HG02759 (cell line): ENCODE measurements at regions not wholly inside any gene's neighbourhood (a gene's known extent, or its start where the extent isn't known, plus 50 kb on each side); places are given as distances from the start of the nearest gene placed in this dataset.
"Not testable (repeated sequence)": the region's sequence is repeated elsewhere in the genome, so short reads cannot be mapped to it uniquely, and the experiment has no call there.

Experiments
- ATAC-seq: cut with Tn5 transposase; IDR thresholded peaks from one replicate; pipeline ENCODE4 v1.9.1; 2021; ENCODE audit warnings: mild to moderate bottlenecking, moderate library complexity; ENCODE audit not compliant: unreplicated experiment

DNA sequence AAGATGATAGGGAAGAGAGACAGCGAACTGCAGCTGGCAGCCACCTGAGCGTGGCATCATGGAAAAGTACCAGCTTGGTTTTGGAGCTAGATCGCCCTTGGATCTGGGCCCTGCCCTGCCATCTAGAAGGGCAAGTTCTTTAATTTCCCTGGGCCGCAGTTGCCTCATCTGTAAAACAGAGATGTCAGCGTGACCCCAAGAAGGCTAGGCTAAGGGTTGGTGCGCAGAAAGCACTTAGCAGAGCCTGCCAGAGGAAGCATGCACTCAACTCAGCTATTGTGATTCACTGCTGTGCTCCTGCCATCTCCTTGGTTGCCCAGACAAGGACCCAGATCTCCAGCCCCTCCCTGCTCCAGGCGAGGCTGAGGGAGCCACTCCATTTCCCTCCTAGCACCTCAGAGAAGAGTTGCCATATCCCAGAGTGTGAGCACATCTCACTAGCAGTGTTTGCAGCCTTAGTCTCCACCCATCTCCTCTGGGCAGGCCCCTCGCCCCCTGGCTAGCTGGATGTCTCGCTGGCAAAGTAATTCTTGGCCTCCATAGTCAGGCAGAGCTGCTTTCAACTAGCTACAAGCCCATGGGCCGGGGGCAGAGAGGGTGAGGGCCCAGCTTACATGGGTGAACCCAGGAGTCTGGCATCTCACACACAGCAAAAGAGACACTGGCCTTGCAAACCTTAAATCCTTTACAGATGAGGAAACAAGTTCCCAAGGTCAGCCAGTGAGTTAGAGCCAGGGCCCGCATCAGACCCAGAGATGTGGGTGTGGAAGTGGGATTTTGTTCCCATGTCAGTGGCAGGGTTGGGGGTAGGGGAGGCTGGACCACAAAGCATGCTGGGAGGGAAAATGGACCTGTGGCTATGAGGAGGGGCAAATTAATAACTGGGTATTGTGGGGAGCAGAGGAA lies 280.7 kb upstream of the TLE3 start:
- ATAC-seq, result no peak

DNA sequence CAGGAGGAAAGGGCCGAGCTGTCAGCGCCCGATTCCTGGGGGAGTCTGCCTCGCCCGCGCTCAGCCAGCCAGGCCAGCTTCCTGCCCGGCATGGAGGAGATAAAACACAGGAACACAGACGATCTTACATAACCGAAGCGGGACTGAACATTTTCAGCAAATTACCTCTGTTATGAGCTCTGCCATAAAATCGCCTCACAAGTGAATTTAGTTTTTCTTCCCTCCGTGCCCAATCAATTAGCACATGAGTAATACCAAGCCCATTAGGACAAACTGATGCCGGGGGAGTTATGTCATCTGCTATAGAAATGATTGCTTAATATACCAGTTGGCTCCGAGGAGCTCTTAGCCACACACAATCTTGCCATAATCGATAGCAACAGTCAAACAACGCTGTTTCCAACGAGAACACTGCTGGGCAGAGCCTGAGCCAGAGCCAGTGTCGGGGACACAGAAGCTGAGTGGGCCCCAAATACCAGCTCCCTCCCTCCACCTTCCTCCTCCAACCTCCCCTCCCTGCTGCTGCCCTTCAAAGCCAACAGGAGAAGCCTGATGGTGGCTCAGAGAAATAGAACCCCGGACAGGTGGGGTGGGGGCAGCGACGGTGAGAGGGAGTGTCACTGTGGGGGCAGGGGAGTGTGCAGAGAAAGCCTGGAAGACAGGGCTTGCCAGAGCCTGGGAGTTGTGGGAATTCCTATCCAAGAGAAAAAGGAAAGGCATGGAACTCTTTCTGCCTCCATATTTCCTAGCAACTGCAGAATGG lies 279.4 kb upstream of the TLE3 start:
- ATAC-seq, result no peak

DNA sequence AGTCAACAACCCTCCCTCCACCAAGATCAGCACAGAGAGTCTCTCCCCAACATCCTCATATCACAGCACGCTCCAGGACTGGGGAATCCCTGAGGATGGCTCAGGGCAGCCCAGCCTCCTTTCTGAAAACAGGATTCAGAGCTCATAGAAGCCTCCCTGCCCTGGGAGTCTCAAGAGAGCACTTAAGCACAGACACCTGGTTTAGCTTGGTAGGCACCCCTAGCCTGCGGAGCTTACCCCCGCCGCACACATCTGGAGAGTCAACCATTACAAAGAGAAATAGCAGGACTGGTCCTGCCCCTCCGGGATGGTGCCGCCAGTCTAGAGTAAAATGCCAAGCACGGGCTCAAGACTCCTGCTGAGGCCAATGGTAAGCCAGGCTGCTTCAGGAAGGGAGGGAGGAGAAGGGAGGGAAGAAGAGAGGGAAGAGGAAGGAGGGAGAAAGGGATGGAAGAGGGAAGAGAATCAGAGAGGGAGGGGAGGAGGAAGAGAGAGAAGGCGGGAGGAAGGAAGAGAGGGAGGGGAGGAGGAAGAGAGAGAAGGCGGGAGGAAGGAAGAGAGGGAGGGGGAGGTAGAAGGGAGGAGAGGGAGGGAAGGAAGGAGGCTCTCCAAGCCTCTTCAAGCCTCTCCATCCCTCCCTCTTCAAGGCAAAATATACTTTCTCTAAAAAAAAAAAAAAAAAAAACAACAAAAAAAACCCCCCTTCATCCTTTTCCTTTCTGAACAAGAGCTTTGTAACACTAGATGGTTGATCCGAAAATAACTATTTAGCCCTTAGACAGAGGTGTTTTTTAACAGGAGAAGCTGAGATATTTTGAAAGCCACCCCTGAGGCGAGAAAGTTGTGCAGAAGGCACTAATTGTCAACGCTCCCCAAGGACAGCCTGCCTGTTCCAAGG lies 278.6 kb upstream of the TLE3 start:
- ATAC-seq, result no peak

DNA sequence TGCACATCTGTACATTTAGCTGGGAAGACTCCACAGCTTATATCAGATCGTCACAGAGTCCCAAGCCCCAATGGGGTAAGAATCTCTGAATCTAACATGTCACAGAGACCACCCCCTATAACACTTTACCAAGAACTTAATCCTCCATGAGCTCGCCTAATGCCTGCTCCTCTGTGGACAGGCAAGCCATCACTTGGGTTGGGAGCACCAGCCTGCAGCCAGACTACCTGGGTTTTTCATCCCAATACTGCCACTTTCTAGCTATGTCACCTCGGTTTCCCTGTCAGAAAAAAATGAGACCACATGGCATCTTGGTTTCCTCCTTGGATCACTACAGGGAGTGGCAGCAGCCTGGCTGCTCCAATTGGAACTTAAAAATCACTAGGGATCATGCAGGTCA lies 277.9 kb upstream of the TLE3 start:
- ATAC-seq, result no peak

DNA sequence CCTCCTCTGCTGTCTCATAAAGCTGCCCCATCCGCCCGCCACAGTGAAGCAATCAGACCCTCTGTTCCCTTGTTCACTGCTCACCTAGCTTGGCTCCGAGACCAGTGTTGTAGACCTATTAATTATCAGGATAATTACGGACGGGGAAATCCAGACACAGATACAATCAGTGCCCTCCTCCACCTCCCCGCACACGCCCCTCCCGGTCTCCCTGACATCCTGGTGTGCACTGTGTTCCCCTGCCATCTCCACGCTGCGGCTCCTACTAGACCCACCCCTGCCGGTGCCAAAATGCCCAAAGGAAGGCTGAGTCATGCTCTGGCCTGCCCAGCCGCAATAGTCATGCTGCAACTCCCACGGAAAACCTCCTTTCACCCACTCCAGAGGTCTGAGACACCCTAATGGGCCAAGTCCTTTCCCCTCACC lies 277.3 kb upstream of the TLE3 start:
- ATAC-seq, result no peak

DNA sequence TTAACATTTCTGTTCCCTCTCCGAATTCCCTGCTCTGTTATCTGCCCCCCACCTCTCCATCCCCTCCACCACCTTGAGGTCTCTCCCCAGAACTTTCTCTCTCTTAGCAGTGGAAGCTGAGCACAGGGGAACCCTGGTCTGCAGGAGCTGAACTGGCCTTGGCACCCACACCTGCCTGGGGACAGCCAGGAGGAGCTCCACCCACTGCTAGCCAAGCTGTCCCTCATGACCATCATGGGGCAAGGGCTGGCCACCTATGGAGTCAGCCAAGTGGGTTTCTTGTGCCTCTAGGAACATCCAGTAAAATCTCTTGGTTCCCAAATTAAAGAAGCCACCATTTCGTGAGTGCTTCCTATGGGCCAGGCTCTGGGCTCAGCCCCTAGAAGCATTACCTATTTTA lies 276.4 kb upstream of the TLE3 start:
- ATAC-seq, result no peak

DNA sequence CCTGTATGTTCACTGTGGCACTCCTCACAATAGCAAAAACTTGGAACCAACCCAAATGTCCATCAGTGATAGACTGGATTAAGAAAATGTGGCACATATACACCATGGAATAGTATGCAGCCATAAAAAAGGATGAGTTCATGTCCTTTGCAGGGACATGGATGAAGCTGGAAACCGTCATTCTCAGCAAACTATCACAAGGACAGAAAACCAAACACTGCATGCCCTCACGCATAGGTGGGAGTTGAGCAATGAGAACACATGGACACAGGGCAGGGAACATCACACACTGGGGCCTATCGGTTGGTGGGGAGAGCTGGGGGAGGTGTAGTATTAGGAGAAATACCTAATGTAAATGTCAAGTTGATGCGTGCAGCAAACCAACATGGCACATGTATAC lies 275.7 kb upstream of the TLE3 start:
- ATAC-seq, result not testable (repeated sequence)

DNA sequence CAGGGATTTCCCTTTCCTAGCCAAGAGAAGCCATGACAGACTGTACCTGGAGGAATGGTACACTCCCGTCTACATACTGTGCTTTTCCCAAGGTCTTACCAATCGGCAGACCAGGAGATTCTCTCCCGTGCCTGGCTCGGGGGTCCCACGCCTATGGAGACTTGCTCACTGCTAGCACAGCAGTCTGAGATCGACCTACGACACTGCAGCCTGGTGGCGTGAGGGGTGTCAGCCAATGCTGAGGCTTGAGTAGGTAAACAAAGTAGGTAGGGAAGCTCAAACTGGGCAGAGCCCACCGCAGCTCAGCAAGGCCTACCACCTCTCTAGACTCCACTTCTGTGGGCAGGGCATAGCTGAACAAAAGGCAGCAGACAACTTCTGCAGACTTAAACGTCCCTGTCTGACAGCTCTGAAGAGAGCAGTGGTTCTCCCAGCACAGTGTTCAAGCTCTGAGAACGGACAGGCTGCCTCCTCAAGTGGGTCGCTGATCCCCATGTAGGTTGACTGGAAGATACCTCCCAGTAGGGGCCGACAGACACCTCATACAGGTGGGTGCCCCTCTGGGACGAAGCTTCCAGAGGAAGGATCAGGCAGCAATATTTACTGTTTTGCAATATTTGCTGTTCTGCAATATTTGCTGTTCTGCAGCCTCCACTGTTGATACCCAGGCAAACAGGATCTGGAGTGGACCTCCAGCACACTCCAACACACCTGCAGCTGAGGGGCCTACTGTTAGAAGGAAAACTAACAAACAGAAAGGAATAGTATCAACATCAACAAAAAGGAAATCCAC lies 270.4 kb upstream of the TLE3 start:
- ATAC-seq, result not testable (repeated sequence)

DNA sequence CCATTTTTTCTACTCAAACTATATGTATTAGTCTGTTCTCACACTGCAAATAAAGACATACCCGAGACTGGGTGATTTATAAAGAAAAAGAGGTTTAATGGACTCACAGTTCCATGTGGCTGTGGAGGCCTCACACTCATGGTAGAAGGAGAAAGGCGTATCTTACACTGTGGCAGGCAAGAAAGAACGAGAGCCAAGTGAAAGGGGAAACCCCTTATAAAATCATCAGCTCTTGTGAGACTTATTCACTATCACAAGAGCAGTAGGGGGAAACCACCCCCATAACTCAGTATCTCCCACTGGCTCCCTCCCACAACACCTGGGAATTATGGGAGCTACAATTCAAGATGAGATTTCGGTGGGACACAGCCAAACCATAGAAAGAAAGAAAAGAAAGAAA lies 266.3 kb upstream of the TLE3 start:
- ATAC-seq, result not testable (repeated sequence)

DNA sequence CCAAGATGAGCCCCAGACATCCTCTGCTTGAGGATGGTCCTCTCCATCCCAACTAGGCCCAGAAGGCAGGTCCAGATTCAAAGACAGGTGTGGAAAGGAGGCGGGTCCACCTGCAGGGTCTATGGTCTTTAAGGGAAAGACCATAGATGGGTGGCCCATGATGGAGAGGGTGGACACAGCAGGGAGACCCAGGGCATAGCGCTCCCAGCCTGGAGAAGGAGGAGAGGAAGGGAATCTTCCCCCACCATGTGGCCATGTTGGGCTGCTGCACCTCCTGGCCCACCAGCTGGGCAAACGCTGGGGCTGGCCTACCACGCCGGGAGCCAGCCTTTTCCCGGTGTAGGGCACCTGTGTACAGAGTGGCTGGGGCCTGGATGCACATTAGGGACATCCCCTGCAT lies 265.2 kb upstream of the TLE3 start:
- no peak for ATAC-seq

DNA sequence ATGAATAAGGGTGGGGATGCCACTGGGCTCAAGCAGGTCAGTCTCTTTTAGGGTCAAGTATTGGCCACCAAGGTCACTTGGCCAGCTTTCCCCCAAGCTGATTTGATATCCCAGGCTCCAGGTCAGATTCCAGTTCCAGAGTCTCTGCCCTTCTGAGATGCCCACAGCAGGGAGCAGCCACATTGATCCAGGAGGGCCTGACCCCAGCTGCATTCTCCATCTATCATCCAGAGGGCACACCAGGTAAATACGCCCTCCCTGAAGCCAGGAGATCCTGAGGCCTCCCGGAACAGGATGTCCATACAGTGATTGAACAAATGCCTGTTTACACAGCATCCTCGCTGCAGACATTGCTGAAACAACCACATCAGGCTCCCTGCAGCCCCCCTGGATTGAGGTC lies 264.6 kb upstream of the TLE3 start:
- ATAC-seq, result no peak

DNA sequence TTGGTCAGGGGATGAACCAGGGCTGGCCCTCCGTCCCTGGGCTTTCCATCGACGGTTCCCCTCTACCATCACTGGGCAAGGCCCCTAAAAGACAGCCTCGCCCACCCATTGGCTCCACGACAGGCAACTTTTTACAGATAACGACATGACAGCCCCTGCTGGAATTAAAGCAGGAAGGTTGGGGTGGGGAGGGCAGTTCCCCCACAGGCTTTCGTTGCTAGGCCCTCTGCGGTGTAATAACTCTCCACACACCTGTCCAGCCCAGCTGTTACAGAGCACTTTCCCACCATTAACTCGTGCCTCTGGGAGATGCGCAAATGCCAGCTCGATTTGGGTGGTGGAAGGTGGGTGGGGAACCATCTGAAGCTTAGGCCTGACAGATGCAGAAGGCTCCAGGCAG lies 264.2 kb upstream of the TLE3 start:
- no peak for ATAC-seq

DNA sequence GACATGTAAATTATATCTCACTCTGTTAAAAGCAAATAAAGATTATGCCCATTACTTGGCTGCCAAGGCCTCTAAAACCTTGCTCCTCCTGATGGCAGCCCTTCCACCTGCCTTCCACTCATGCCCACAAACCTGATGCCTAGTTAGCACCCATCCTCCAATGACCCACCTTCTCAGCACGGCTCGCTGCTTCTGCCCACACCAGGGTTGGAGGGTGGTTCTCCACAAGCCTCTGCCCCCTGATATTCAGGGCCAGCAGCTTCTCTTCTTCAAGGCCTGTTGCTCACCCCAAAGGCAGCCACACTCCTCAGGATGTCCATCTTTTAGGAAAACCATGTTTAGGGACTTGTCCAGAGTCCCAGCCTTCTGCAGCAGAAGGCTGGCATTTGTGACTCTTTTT lies 263.4 kb upstream of the TLE3 start:
- ATAC-seq, result no peak

DNA sequence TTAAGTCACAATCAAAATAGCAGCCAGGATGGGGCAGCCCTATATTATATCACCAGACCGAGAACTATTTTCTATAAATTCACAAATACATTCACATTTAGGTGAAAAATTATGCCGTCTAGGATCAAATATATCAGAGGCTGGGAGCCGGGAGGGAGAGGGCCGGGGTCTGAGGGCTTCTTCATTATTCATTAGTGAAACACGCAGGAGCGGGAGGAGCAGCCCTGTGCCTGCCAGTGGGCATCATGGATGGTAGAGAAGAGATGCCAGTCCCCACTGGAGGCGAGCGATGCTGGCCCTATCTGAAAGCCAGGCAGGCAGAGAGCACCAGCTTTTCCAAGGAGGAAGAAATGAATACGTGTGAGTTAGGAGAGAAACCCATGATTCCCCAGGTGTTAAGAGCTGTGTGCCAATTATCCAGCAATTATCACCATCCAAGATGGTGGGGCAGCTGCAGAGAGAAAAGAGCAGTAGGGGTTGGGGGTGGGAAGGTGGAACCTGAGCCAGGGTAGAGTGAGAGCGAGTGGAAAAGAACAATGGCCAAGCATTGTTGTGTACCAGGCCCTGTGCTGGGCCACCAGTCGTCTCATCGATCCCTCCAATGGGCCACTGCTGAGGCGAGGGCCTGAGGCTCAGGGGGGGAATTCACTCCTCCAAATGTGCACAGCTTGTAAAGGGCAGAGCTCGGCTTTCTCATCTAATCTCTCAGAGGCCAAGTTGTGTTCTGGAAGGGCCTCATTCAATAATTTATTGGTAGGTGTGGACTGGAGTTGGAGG lies 261.3 kb upstream of the TLE3 start:
- ATAC-seq, result no peak

DNA sequence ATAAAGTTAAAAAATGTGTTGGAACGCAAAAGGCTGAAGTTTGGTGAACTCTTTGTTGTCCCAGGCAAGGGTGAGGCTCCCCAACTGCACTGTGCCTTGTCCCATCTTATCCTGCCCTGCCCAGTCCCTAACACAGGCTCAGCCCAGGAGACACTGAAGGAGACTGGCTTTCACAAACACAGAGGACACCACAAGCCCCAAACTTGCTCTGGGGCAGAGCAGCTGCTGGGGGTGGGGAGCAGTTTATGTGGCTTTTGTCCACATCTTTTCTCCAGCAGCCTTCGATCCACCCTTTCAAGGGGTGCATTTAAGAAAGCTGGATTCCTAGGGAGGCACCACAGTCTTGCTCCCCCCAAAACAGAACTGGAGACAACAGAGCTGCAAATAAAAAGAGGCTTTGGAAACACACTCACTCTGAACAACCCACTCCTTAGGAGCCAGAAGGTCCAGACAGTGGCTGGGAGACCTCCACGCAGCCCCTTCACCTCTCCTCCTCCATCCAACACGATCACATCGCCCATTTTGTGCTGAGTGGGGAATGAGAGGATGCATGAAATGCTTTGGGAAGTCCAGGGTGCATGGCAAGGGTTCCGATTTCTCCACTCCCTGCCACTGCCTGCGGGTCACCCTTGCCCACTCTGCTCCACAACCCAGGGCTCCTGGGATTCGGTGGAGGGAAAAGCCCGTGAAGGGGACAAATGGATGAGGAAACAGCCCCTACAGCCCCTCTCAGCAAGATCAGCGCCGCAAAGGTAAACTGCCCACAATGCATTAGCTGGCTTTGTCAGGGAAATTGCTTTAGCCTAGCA lies 260.5 kb upstream of the TLE3 start:
- no peak for ATAC-seq

DNA sequence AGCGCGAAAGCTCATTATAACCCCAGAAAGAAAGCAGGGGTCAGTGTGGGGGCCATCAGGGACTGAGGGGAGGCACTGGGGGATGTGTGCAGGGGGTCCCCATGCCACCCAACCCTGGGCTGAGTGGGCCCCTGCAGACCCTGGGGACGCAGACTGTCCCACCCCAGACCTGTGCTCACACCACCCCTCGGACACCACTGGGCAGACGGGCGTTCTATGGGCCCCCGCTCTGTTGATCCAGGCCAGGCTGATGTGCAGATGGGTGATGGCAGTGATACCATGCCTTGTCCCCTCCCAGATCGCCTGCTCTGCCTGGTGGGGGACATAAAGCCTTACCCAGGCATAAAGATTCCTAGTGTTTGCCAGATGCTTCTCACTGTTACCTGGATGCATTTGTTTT lies 259.7 kb upstream of the TLE3 start:
- ATAC-seq, result no peak

DNA sequence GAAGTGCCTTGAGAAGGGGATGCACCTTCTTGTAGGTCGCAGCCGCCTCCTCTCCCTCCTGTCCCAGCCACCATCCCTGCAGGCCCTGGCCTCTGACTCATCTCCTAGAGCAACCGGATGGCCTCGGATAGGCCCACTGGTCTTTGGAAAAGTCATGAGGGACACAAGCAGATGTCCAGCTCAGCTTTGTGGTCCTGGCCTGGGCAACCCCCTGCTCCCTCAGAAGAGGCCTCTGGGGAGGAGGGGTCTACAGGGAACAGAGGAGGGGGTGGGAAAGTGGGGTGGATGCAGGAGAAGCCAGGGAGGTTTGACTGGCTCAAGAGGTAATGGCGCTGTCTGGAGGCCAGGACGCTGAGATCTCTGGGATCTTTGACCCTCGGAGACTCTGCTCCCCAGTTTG lies 259.2 kb upstream of the TLE3 start:
- ATAC-seq, result no peak

DNA sequence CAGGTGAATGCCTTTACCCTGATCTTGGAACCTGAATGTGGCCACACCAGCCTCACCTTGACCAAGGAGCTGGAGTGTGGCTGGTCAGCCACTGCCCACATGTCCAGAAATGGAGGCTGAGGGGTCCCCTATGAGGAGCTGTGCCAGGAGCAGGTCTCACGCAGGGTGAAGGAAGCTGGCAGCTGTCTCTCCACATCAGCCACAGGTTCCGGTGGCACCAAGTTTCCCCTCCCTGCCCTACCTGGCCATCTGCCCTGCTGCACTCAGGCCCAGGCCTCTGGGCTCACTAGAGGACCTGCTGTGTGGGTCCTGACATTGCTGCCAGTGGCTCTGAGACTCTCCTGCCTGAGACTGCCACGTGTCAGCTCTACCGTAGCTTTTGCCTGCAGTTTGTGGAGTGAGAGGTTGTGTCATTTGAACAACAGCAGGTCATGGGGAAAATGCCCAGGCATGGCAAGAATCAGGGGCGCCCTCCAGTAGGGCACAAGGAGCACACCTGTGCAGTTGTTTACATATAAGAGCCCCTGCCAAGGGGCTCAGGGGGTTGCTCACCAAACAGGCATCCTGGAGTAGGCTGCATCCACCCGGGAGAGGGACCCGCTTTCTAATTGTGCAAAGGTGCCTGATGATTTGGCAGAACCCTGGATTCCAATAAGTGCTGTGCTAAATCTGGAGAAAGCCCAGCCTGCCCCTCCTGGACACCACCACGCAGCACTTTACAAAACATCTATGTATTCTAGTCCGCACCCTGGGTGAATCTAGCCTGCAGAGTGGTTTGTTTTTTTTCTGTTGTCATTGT lies 258.5 kb upstream of the TLE3 start:
- ATAC-seq, result no peak
